Epithelial cell of esophagus (primary cell): ENCODE measurements at regions not wholly inside any gene's neighbourhood (a gene's known extent, or its start where the extent isn't known, plus 50 kb on each side); places are given as distances from the start of the nearest gene placed in this dataset.
A peak's percentile ranks its signal among the peaks of the same experiment; 100 is the strongest.

Experiments
- DNase-seq: peaks from one replicate; pipeline ENCODE4 v3.0.0; 2010; ENCODE audit warnings: low read depth
- H3K4me3 ChIP-seq: 2 replicates; pipeline ENCODE4 v1.5.1; 2011; ENCODE audit warnings: mild to moderate bottlenecking, low read length, control low read depth
- TF ChIP-seq, protein P1 (sequence below): IDR thresholded peaks from 2 replicates; pipeline ENCODE4 v1.5.1; 2011; ENCODE audit warnings: low read depth, mild to moderate bottlenecking, low read length, control low read depth, inconsistent platforms; ENCODE audit not compliant: insufficient read depth; ENCODE audit errors: missing control alignments

DNA sequence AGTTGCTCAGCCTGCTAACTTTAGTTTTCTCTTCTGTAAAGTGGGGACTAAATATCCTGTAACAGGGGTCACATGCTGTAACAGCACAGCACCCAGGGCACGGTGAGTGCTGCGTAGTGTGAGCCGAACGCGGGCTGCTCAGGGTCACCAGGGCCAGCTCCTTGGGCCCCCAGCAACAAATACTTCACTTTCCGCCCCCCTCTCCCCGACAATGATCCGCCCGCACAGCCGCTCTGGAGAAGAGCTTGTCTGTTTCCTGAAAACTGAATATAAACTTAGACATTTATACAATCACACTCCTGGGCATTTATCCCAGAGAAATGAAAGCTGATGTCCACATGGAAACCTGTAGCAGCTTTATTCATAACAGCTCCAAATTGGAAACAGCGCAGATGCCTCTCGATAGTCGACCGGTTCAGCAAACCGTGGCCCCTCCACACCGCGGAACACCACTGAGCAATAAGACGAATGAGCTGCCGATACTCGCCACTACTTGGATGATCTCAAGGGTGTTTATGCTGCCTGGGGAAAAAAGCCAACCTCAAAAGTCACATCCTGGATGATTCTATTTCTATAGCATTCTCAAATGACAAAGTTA, 267.2 kb downstream of the PARN start:
- peak; percentile 36 for DNase-seq
- TF ChIP-seq, protein P1, sequence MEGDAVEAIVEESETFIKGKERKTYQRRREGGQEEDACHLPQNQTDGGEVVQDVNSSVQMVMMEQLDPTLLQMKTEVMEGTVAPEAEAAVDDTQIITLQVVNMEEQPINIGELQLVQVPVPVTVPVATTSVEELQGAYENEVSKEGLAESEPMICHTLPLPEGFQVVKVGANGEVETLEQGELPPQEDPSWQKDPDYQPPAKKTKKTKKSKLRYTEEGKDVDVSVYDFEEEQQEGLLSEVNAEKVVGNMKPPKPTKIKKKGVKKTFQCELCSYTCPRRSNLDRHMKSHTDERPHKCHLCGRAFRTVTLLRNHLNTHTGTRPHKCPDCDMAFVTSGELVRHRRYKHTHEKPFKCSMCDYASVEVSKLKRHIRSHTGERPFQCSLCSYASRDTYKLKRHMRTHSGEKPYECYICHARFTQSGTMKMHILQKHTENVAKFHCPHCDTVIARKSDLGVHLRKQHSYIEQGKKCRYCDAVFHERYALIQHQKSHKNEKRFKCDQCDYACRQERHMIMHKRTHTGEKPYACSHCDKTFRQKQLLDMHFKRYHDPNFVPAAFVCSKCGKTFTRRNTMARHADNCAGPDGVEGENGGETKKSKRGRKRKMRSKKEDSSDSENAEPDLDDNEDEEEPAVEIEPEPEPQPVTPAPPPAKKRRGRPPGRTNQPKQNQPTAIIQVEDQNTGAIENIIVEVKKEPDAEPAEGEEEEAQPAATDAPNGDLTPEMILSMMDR = no peak
- H3K4me3 ChIP-seq = no peak overlapping the region

DNA sequence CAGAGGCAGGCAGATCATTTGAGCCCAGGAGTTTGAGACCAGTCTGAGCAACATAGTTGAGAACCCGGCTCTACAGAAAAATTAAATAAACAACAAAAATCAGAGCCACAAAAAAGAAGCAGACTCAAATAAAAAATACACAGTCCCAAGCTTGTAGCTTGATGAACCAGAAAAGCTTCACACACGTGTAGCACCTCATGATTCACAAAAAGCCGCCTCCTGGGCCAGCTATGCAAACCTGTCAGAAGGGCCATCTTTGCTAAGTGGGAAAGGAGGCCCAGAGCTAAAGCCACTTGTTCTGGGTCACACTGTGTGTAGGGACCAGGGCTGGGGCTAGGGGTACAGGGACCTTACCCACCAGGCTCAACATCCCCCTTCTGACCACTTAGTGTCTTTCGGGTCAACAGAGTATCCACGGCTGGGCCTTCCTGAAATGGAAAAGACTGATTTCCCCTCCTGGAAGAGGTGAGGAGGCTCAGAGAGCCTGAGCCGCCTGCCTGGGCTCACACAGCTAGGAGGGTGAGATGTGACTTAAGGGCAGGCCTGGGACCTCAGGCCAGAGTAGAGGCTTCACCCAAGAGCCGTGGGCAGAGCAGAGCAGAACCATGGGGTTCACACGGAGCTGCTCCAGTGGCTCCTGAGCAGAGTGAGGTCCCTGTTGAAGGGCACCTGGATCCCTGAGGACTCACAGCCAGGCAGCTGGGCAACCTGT, 269.6 kb downstream of the PARN start:
- DNase-seq = peak; percentile 67
- no peak overlapping the region for H3K4me3 ChIP-seq
- TF ChIP-seq, protein P1 = no peak

DNA sequence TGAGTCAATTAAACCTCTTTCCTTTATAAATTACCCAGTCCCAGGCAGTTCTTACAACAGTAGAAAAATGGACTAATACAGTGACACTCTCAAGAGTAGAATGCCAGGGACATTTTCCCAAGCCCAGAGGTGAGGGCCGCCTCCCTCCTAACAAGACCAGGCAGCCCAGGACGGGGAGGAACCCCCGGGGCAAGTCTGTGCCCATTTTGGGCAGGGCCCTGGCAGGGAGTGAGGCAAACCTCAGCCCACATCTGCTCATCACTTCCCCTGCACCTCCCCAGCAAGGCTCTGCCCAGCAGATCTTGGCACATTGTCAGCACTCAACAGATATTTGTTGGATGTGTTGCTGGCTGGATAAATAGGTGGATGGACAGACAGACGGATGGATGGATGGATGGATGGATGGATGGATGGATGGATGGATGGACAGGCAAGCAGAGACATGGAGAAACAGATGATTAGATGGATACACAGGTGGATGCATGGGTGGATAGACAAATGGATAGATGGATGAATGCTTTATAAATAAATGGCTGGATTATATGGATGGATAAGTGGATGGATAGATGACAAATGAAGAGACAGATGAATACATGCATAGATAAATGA, 271.3 kb downstream of the PARN start:
- peak; percentile 99 for DNase-seq
- TF ChIP-seq, protein P1 = no peak
- H3K4me3 ChIP-seq = no peak overlapping the region

DNA sequence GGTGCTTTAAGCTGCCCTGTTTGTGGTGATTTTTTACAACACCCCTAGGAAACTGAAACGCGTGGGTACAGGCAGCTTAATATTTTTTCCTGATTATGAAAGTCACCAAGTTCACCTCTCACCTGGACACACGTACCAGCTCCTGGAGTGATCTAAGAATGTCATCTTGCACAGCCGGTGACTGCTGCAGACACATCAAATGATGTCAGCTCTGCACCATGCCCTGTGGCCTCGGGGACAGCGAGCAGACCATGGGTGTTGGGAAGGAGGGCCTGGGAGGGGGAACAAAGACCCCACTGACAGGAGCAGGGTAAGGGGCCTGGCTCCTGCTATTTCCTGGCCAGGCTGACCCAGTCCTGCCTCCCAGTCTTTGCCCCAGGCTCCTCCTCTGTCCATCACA, 272.7 kb downstream of the PARN start:
- TF ChIP-seq, protein P1 = no peak
- H3K4me3 ChIP-seq = no peak overlapping the region
- DNase-seq = peak; percentile 38

DNA sequence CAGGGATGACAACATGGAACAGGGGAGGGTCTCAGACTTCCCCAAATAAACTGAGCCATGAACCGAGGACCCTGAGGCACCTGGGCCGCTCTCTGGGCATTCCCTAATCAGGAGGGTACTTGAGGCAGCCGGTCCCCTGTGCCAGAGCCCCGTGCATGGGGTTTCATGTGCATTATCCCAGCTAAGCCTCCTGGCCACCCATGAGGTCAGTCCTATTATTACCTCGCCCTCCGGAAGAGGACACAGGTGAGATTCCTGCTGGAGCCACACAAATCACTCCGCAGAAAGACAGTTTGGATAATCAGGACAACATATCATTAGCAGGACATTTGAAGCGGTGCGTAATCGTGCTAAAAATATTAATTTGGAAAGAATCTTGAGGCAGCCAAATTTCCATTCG, 274.0 kb downstream of the PARN start:
- TF ChIP-seq, protein P1 = no peak
- no peak for DNase-seq
- no peak overlapping the region for H3K4me3 ChIP-seq

DNA sequence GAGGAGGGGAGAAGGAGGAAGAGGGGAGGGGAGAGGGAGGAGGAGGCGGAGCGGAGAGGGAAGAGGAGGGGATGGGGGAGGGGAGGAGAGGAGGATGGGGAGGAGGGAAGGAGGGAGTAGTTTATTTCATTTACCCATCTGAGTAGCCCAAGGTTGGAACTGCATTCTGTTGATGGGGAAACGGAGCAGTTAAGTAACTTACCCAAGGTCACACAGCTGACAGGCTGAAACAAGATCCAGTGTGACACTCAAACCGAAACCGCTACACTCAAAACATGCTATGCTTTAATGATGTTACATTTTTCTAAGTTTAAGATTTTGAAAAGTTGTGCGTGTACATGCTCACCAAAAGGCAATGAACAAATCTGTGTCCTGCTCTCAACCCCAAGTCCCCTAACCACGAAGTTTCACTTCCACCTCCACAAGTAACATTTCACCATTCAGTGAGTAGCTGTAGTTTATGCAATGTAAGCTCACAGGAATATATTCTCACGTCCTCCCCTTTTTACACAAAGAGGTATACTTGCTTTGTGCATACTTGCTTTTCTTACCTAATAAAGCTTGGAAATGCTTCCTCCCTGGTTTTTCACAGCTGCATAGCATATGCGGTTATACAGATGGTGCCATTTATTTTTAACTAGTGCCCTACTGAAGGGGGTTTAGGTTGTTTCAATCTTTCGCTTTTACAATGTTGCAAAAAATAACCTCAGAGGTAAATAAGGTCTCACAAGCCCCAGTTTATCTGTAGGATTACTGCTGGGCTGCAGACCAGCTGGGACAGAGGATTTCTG, 275.3 kb downstream of the PARN start:
- H3K4me3 ChIP-seq = no peak overlapping the region
- DNase-seq = peak; percentile 36
- TF ChIP-seq, protein P1 = no peak
